ENCODE measurements at regions not wholly inside any gene's neighbourhood (a gene's known extent, or its start where the extent isn't known, plus 50 kb on each side); places are given as distances from the start of the nearest gene placed in this dataset.

- no peaks in the 10 kb centered on the region for H3K4me1 ChIP-seq (ENCODE audit: control insufficient read depth in 4 of 4, insufficient read depth in 4 of 4, low read length in 3 of 4)
- no peaks in the 10 kb centered on the region for H3K9me3 ChIP-seq (ENCODE audit: control insufficient read depth in 4 of 4, low read length in 3 of 4)
Observed at GRCh38 chr1:10911490-10912166, 100.8 kb upstream of the TARDBP start.

GRCh38 chr1:10912441-10912840, 100.0 kb upstream of the TARDBP start:
- H3K9ac ChIP-seq (ENCODE audit: low read depth in 1 of 2, low read length in 2 of 2) = no peak overlapping the region
- DNase-seq (ENCODE audit: low spot score) = no peak
- H3K9me3 ChIP-seq (ENCODE audit: control insufficient read depth in 4 of 4, low read length in 3 of 4) = no peaks in the 10 kb centered on the region
- H3K27me3 ChIP-seq (ENCODE audit: control insufficient read depth in 4 of 4, insufficient read depth in 4 of 4, low read length in 3 of 4) = no peaks in the 10 kb centered on the region
- H3K4me1 ChIP-seq (ENCODE audit: control insufficient read depth in 4 of 4, insufficient read depth in 4 of 4, low read length in 3 of 4) = no peaks in the 10 kb centered on the region
- 95% methylated on average over 17 of the region's 17 CpGs for WGBS
- TF ChIP-seq HNF4G (IDR thresholded peaks at IDR 0.05) (no peak), JUND (IDR thresholded peaks at IDR 0.05) (no peak), RAD21 (IDR thresholded peaks at IDR 0.05) (no peak), GABPA (IDR thresholded peaks at IDR 0.05 in 1 of 2, conservative IDR thresholded peaks at IDR 0.05 in 1 of 2) (no peak), ZBTB33 (IDR thresholded peaks at IDR 0.05) (no peak)
- no peak overlapping the region for H3K27ac ChIP-seq (ENCODE audit: low read depth in 1 of 2, low read length in 2 of 2)
- H3K36me3 ChIP-seq (ENCODE audit: control insufficient read depth in 4 of 4, insufficient read depth in 3 of 4, low read depth in 1 of 4, low read length in 3 of 4) = no peaks in the 10 kb centered on the region
- H3K4me3 ChIP-seq (ENCODE audit: low read depth in 1 of 3, low read length in 3 of 3) = no peak overlapping the region

More at GRCh38 chr1:10911490-10912166, 100.8 kb upstream of the TARDBP start:
- no peak for TF ChIP-seq ATF3 (IDR thresholded peaks at IDR 0.05)
- no peak for TF ChIP-seq RAD21 (IDR thresholded peaks at IDR 0.05)
- no peak for TF ChIP-seq HNF4G (IDR thresholded peaks at IDR 0.05)
- no peak for TF ChIP-seq FOXA2 (IDR thresholded peaks at IDR 0.05)
- TF ChIP-seq TAF1 (conservative IDR thresholded peaks at IDR 0.05) = no peak
- no peak for TF ChIP-seq FOXA1 (IDR thresholded peaks at IDR 0.05)
- no peak for DNase-seq (ENCODE audit: low spot score)
- 95% methylated on average over 11 of the region's 11 CpGs for WGBS
- H3K9ac ChIP-seq (ENCODE audit: low read depth in 1 of 2, low read length in 2 of 2) = no peak overlapping the region
- H3K36me3 ChIP-seq (ENCODE audit: control insufficient read depth in 4 of 4, insufficient read depth in 3 of 4, low read depth in 1 of 4, low read length in 3 of 4) = no peaks in the 10 kb centered on the region
- H3K4me3 ChIP-seq (ENCODE audit: low read depth in 1 of 3, low read length in 3 of 3) = no peak overlapping the region
- no peak overlapping the region for H3K27ac ChIP-seq (ENCODE audit: low read depth in 1 of 2, low read length in 2 of 2)
- no peaks in the 10 kb centered on the region for H3K27me3 ChIP-seq (ENCODE audit: control insufficient read depth in 4 of 4, insufficient read depth in 4 of 4, low read length in 3 of 4)

GRCh38 chr1:10914056-10914455, 98.4 kb upstream of the TARDBP start:
- H3K27ac ChIP-seq (ENCODE audit: low read depth in 1 of 2, low read length in 2 of 2) = no peak overlapping the region
- H3K9me3 ChIP-seq (ENCODE audit: control insufficient read depth in 4 of 4, low read length in 3 of 4) = no peaks in the 10 kb centered on the region
- H3K27me3 ChIP-seq (ENCODE audit: control insufficient read depth in 4 of 4, insufficient read depth in 4 of 4, low read length in 3 of 4) = no peaks in the 10 kb centered on the region
- no peaks in the 10 kb centered on the region for H3K4me1 ChIP-seq (ENCODE audit: control insufficient read depth in 4 of 4, insufficient read depth in 4 of 4, low read length in 3 of 4)
- 95% methylated on average over 5 of the region's 5 CpGs for WGBS
- H3K36me3 ChIP-seq (ENCODE audit: control insufficient read depth in 4 of 4, insufficient read depth in 3 of 4, low read depth in 1 of 4, low read length in 3 of 4) = no peaks in the 10 kb centered on the region
- TF ChIP-seq FOXA2 (IDR thresholded peaks at IDR 0.05) (no peak), CTCF (IDR thresholded peaks at IDR 0.05; ENCODE audit: low read depth, low read length, missing input control) (no peak), ZBTB33 (IDR thresholded peaks at IDR 0.05) (no peak), GABPA (IDR thresholded peaks at IDR 0.05 in 1 of 2, conservative IDR thresholded peaks at IDR 0.05 in 1 of 2) (no peak), REST (IDR thresholded peaks at IDR 0.05) (no peak), RXRA (IDR thresholded peaks at IDR 0.05) (no peak), TAF1 (conservative IDR thresholded peaks at IDR 0.05) (no peak)
- no peak for DNase-seq (ENCODE audit: low spot score)
- H3K9ac ChIP-seq (ENCODE audit: low read depth in 1 of 2, low read length in 2 of 2) = no peak overlapping the region
- H3K4me3 ChIP-seq (ENCODE audit: low read depth in 1 of 3, low read length in 3 of 3) = no peak overlapping the region
